Smooth muscle cell (in vitro differentiated cells): ENCODE measurements at regions not wholly inside any gene's neighbourhood (a gene's known extent, or its start where the extent isn't known, plus 50 kb on each side); places are given as distances from the start of the nearest gene placed in this dataset.

Source experiments
- DNase-seq: peaks from one replicate; lab custom pipeline; 2025; ENCODE audit not compliant: unreplicated experiment; lab: John Stamatoyannopoulos, UW
- H2AFZ ChIP-seq: fragments of 200-600 bp; sonication (generic); 2 replicates; pipeline ENCODE4 v1.6.0; 2016; ENCODE audit warnings: antibody characterized with exemption, low read depth, mild to moderate bottlenecking
- H3F3A ChIP-seq: fragments of 200-600 bp; sonication (generic); 2 replicates; pipeline ENCODE4 v1.6.0; 2017; ENCODE audit warnings: antibody characterized with exemption, low read depth
- H3K27ac ChIP-seq: fragments of 200-600 bp; sonication (generic); 2 replicates; pipeline ENCODE4 v1.5.1; 2016; ENCODE audit warnings: low read depth, mild to moderate bottlenecking
- H3K27me3 ChIP-seq: fragments of 200-600 bp; sonication (generic); 2 replicates; pipeline ENCODE4 v1.6.1; 2016; ENCODE audit warnings: low read depth, mild to moderate bottlenecking
- H3K36me3 ChIP-seq: fragments of 200-600 bp; sonication (generic); 2 replicates; pipeline ENCODE4 v1.5.1; 2016; ENCODE audit warnings: low read depth
- H3K4me1 ChIP-seq: fragments of 200-600 bp; sonication (generic); 2 replicates; pipeline ENCODE4 v1.5.1; 2016; ENCODE audit warnings: low read depth
- H3K4me2 ChIP-seq: fragments of 200-600 bp; sonication (generic); 2 replicates; pipeline ENCODE4 v1.6.0; 2016; ENCODE audit warnings: mild to moderate bottlenecking
- H3K4me3 ChIP-seq: fragments of 200-600 bp; sonication (generic); 2 replicates; pipeline ENCODE4 v1.5.1; 2016; ENCODE audit warnings: mild to moderate bottlenecking
- H3K79me2 ChIP-seq: fragments of 200-600 bp; sonication (generic); 2 replicates; pipeline ENCODE4 v1.6.0; 2016; ENCODE audit warnings: low read depth, mild to moderate bottlenecking
- H3K9ac ChIP-seq: fragments of 200-600 bp; sonication (generic); 2 replicates; pipeline ENCODE4 v1.6.0; 2016; ENCODE audit warnings: low read depth
- H3K9me3 ChIP-seq: fragments of 200-600 bp; sonication (generic); replicated peaks from 2 replicates; pipeline ENCODE4 v1.5.1; 2016; ENCODE audit warnings: low read depth
- H4K20me1 ChIP-seq: fragments of 200-600 bp; sonication (generic); 2 replicates; pipeline ENCODE4 v1.6.0; 2016; ENCODE audit warnings: low read depth
- CTCF ChIP-seq: fragments of 200-600 bp; sonication (generic); IDR thresholded peaks from 2 replicates; pipeline ENCODE4 v1.5.1; 2017; ENCODE audit warnings: borderline replicate concordance, mild to moderate bottlenecking, antibody characterized with exemption; ENCODE audit not compliant: insufficient read depth, poor library complexity, severe bottlenecking
- whole genome bisulfite sequencing: methylation state at CpG from one replicate; pipeline ENCODE4 v1.1.7; 2016; ENCODE audit warnings: low lambda C conversion rate; 5-methylcytosine and 5-hydroxymethylcytosine counted together

GRCh38 chr22:48874956-48875355, 952.7 kb downstream of the BRD1 start:
- H3K27ac ChIP-seq = no peak overlapping the region
- H3K9ac ChIP-seq = no peak overlapping the region
- no peak overlapping the region for H2AFZ ChIP-seq
- 77% methylated on average over 5 of the region's 5 CpGs for WGBS
- H4K20me1 ChIP-seq = no peaks in the 10 kb centered on the region
- H3K4me3 ChIP-seq = no peak overlapping the region
- H3K4me1 ChIP-seq = no peaks in the 10 kb centered on the region
- no peaks in the 10 kb centered on the region for H3K9me3 ChIP-seq
- H3K79me2 ChIP-seq = no peaks in the 10 kb centered on the region
- TF ChIP-seq CTCF = no peak
- no peaks in the 10 kb centered on the region for H3F3A ChIP-seq
- peaks cover 10% of the 10 kb centered on the region for H3K27me3 ChIP-seq
- no peaks in the 10 kb centered on the region for H3K36me3 ChIP-seq
- no peak overlapping the region for H3K4me2 ChIP-seq
- no peak for DNase-seq

GRCh38 chr22:48873191-48873520, 954.5 kb downstream of the BRD1 start:
- H3K9me3 ChIP-seq = no peaks in the 10 kb centered on the region

GRCh38 chr22:48872271-48873190, 955.1 kb downstream of the BRD1 start:
- H3K4me3 ChIP-seq = no peak overlapping the region
- no peaks in the 10 kb centered on the region for H3F3A ChIP-seq
- DNase-seq = no peak
- TF ChIP-seq CTCF = no peak
- H2AFZ ChIP-seq = no peak overlapping the region
- H3K27ac ChIP-seq = no peak overlapping the region
- peaks cover 10% of the 10 kb centered on the region for H3K27me3 ChIP-seq
- no peak overlapping the region for H3K9ac ChIP-seq
- H4K20me1 ChIP-seq = no peaks in the 10 kb centered on the region
- no peaks in the 10 kb centered on the region for H3K9me3 ChIP-seq
- WGBS = 84% methylated on average over 21 of the region's 21 CpGs
- H3K4me2 ChIP-seq = no peak overlapping the region
- H3K36me3 ChIP-seq = no peaks in the 10 kb centered on the region
- no peaks in the 10 kb centered on the region for H3K4me1 ChIP-seq
- no peaks in the 10 kb centered on the region for H3K79me2 ChIP-seq

More at GRCh38 chr22:48873191-48873520, 954.5 kb downstream of the BRD1 start:
- H4K20me1 ChIP-seq = no peaks in the 10 kb centered on the region
- no peaks in the 10 kb centered on the region for H3K4me1 ChIP-seq
- H3K36me3 ChIP-seq = no peaks in the 10 kb centered on the region
- peaks cover 10% of the 10 kb centered on the region for H3K27me3 ChIP-seq
- H3K4me2 ChIP-seq = no peak overlapping the region
- no peak overlapping the region for H3K4me3 ChIP-seq
- no peak for TF ChIP-seq CTCF
- no peaks in the 10 kb centered on the region for H3F3A ChIP-seq
- no peaks in the 10 kb centered on the region for H3K79me2 ChIP-seq
- whole genome bisulfite sequencing = 82% methylated on average over 3 of the region's 3 CpGs
- no peak overlapping the region for H2AFZ ChIP-seq
- DNase-seq = no peak
- H3K27ac ChIP-seq = no peak overlapping the region
- no peak overlapping the region for H3K9ac ChIP-seq
